ENCODE measurements at regions not wholly inside any gene's neighbourhood (a gene's known extent, or its start where the extent isn't known, plus 50 kb on each side); places are given as distances from the start of the nearest gene placed in this dataset.

DNA sequence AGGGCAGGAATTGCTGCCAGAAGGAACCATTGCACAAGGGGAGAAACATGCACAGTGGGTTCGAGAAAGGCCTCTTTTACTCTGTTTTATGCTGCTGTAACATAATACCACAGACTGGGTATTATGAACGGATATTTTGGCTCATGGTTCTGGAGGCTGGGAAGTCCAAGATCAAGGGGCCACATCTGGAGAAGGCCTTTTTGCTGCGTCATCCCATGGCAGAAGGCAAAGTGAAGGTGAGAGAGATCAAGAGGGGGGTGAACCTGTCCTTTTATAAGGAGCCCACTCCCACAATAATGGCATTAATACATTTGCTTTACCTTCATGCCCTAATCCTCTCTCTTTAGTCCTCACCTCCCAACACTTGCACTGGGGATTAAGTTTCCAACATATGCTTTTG is 136.9 kb upstream of the ALDH1B1 start:
- intact Hi-C loops (cut with DNase I, micrococcal nuclease), result no loop called here
- Histone ChIP-seq H3K36me3 (ENCODE audit: low read depth) (no peaks in the 10 kb centered on the region), H3K4me3 (no peak overlapping the region), H3K4me1 (ENCODE audit: low read depth) (no peaks in the 10 kb centered on the region), H3K9me3 (no peaks in the 10 kb centered on the region)
- no peak for ATAC-seq
- TF ChIP-seq, protein P1, sequence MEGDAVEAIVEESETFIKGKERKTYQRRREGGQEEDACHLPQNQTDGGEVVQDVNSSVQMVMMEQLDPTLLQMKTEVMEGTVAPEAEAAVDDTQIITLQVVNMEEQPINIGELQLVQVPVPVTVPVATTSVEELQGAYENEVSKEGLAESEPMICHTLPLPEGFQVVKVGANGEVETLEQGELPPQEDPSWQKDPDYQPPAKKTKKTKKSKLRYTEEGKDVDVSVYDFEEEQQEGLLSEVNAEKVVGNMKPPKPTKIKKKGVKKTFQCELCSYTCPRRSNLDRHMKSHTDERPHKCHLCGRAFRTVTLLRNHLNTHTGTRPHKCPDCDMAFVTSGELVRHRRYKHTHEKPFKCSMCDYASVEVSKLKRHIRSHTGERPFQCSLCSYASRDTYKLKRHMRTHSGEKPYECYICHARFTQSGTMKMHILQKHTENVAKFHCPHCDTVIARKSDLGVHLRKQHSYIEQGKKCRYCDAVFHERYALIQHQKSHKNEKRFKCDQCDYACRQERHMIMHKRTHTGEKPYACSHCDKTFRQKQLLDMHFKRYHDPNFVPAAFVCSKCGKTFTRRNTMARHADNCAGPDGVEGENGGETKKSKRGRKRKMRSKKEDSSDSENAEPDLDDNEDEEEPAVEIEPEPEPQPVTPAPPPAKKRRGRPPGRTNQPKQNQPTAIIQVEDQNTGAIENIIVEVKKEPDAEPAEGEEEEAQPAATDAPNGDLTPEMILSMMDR (IDR thresholded peaks at IDR 0.05), result no peak
- no peak for DNase-seq

DNA sequence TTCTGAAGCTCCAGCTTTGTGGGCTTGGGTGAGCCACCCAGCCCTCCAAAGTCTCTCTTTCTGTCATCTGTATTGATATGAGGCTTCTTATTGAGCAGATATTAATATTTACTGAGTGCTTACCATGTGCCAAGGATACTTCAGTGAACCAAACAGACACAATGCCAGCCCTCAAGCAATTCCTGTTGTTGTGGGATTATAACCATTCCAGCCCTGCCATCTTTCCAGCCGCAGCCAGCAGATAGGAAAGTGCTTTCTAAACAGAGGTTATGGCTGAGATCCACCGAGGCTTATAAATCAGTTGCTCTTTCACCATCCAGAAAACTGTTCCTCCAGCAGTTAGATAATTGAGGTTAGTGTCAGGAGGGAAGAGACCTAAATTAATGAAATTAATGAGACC is 137.7 kb upstream of the ALDH1B1 start:
- no peaks in the 10 kb centered on the region for H3K36me3 ChIP-seq (ENCODE audit: low read depth)
- no peaks in the 10 kb centered on the region for H3K9me3 ChIP-seq
- DNase-seq (no peak), ATAC-seq (no peak)
- H3K4me1 ChIP-seq (ENCODE audit: low read depth), result no peaks in the 10 kb centered on the region
- H3K4me3 ChIP-seq, result no peak overlapping the region
- intact Hi-C loops (cut with DNase I, micrococcal nuclease), result no loop called here
- TF ChIP-seq, protein P1 (IDR thresholded peaks at IDR 0.05), result no peak

DNA sequence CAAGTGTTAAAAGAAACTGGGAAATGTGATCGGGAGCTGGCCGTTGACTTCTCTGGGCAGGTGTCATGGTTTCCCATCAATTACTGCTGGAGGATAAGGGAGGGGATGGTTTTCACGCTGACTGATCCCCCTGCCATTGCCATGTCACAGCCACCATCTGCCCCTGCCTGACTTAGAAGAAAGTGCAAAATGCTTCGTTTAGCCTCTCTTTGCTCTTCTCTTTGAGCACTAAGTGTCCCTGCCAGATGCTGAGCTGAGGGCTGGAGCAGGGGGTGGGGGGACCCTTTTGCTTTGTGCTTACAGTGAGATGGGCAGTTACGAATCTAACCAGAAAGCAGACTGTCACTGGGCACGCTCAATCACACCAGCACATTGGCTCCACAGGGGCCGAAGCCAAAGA is 138.4 kb upstream of the ALDH1B1 start:
- Histone ChIP-seq H3K36me3 (ENCODE audit: low read depth) (no peaks in the 10 kb centered on the region), H3K4me3 (no peak overlapping the region), H3K9me3 (no peaks in the 10 kb centered on the region), H3K4me1 (ENCODE audit: low read depth) (no peaks in the 10 kb centered on the region)
- no peak for DNase-seq
- no peak for ATAC-seq
- intact Hi-C loops (cut with DNase I, micrococcal nuclease), result no loop called here
- TF ChIP-seq, protein P1 (IDR thresholded peaks at IDR 0.05), result no peak

DNA sequence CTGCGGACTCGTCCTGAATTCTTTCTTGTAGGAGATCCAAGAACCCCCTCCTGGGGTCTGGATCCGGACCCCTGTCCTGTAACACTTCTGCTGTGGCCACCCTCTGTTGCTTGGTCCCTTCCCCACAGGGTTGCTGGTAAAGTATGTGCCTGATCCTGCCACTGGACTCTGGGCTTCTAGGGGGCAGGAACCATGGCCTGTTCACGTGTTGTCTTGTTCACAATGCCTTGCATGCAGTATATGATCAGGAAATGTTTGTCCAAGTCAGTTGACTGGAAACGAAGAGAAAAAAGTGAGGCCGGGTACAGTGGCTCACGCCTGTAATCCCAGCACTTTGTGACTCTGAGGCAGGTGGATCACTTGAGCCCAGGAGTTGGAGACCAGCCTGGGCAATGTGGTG is 139.3 kb upstream of the ALDH1B1 start:
- intact Hi-C loops (cut with DNase I, micrococcal nuclease), result no loop called here
- Histone ChIP-seq H3K9me3 (no peaks in the 10 kb centered on the region), H3K4me1 (ENCODE audit: low read depth) (no peaks in the 10 kb centered on the region), H3K4me3 (no peak overlapping the region), H3K36me3 (ENCODE audit: low read depth) (no peaks in the 10 kb centered on the region)
- ATAC-seq (no peak), DNase-seq (no peak)
- TF ChIP-seq, protein P1 (IDR thresholded peaks at IDR 0.05), result no peak

DNA sequence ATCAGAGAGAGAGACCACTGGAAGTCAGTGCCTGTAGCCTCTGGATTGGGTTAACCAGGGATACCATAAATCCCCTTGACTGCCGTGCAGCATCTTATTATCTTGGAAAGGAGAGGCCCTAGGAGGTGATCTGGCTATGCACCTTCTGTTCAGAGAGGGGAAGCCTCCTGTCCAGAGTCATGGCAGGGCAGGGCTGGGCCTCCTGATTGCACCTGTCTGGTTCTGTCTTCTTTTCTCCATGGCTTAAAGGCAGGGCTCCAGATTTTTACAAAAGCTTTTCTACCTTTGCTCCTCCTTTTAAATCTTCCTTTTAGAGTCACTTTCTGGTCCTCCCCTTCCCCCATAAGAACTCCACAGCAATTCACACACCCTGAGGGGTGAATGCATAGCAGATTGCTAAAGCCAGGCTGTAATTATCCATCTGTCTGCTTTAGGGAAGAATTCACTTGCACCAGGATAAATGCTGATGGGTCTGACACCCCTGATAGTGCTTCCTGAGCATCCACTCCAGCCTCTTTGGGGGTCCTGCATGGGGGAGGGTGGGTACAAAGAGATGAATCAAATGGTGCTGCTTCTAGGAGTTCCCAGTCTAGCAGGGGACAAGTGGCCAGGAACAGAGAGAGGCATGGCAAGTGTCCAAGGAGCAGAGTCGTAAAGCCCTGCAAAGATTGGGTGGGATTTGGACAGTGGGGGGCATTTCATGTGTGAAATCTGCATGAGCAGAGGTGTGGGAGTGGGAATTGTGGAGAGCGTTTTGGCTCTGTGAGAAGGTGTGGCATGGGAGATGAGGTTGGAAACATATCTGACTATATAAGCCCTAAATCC is 141.3 kb upstream of the ALDH1B1 start:
- no peaks in the 10 kb centered on the region for H3K4me1 ChIP-seq (ENCODE audit: low read depth)
- H3K9me3 ChIP-seq, result no peaks in the 10 kb centered on the region
- ATAC-seq, result no peak
- DNase-seq, result no peak
- H3K36me3 ChIP-seq (ENCODE audit: low read depth), result no peaks in the 10 kb centered on the region
- no peak overlapping the region for H3K4me3 ChIP-seq
- TF ChIP-seq, protein P1 (IDR thresholded peaks at IDR 0.05), result no peak
- intact Hi-C loops (cut with DNase I, micrococcal nuclease), result no loop called here

Measured in mucosa of descending colon (tissue), 3 donors.